Middle frontal gyrus (tissue), 1 donor: ENCODE measurements at regions not wholly inside any gene's neighbourhood (a gene's known extent, or its start where the extent isn't known, plus 50 kb on each side); places are given as distances from the start of the nearest gene placed in this dataset.
A peak's percentile ranks its signal among the peaks of the same experiment; 100 is the strongest.

ENCODE experiments used
- DNase-seq: peaks from one replicate; pipeline ENCODE4 v3.0.0-alpha.2; 2015; ENCODE audit warnings: low spot score; ENCODE audit errors: extremely low spot score

- DNase-seq = no peak
Measured at GRCh38 chr18:42611134-42611533, 504.4 kb downstream of the RIT2 start.

- DNase-seq = peak; percentile 33
Measured at GRCh38 chr18:42614619-42615293, 500.7 kb downstream of the RIT2 start.

- DNase-seq = no peak
Measured at GRCh38 chr18:42617221-42617620, 498.3 kb downstream of the RIT2 start.

GRCh38 chr18:42619771-42620170 lies 495.7 kb downstream of the RIT2 start:
- DNase-seq = no peak

GRCh38 chr18:42620657-42621056 lies 494.8 kb downstream of the RIT2 start:
- no peak for DNase-seq

- DNase-seq = no peak
Measured at GRCh38 chr18:42623935-42624334, 491.6 kb downstream of the RIT2 start.

- DNase-seq = no peak
Measured at GRCh38 chr18:42632801-42633200, 482.7 kb downstream of the RIT2 start.

- DNase-seq = no peak
Measured at GRCh38 chr18:42635378-42636048, 480.0 kb downstream of the RIT2 start.

- DNase-seq = no peak
Measured at GRCh38 chr18:42636309-42636708, 479.2 kb downstream of the RIT2 start.

GRCh38 chr18:42640160-42640559 lies 475.3 kb downstream of the RIT2 start:
- DNase-seq = no peak

GRCh38 chr18:42641996-42642395 lies 473.5 kb downstream of the RIT2 start:
- DNase-seq = no peak

- DNase-seq = no peak
Measured at GRCh38 chr18:42644729-42645131, 470.8 kb downstream of the RIT2 start.

GRCh38 chr18:42649331-42650035 lies 466.0 kb downstream of the RIT2 start:
- no peak for DNase-seq

- DNase-seq = no peak
Measured at GRCh38 chr18:42654556-42654955, 460.9 kb downstream of the RIT2 start.

GRCh38 chr18:42657551-42657950 lies 457.9 kb downstream of the RIT2 start:
- no peak for DNase-seq

GRCh38 chr18:42658171-42658570 lies 457.3 kb downstream of the RIT2 start:
- DNase-seq = no peak

GRCh38 chr18:42659187-42659586 lies 456.3 kb downstream of the RIT2 start:
- no peak for DNase-seq

- no peak for DNase-seq
Measured at GRCh38 chr18:42670860-42671259, 444.6 kb downstream of the RIT2 start.

- no peak for DNase-seq
Measured at GRCh38 chr18:42675810-42676209, 439.7 kb downstream of the RIT2 start.

- no peak for DNase-seq
Measured at GRCh38 chr18:42683094-42683493, 432.4 kb downstream of the RIT2 start.

GRCh38 chr18:42689310-42689709 lies 426.2 kb downstream of the RIT2 start:
- no peak for DNase-seq
